ENCODE measurements at regions not wholly inside any gene's neighbourhood (a gene's known extent, or its start where the extent isn't known, plus 50 kb on each side); places are given as distances from the start of the nearest gene placed in this dataset.
"Not testable (repeated sequence)": the region's sequence is repeated elsewhere in the genome, so short reads cannot be mapped to it uniquely, and the experiment has no call there.

- DNase-seq (ENCODE audit: low read depth in 1 of 2, low spot score in 1 of 2) = no peak
These were observed 145.8 kb upstream of the ERRFI1 start for GRCh38 chr1:8171751-8172464.

GRCh38 chr1:8170059-8170835 lies 144.1 kb upstream of the ERRFI1 start:
- no peak for DNase-seq (ENCODE audit: low read depth in 1 of 2, low spot score in 1 of 2)

- DNase-seq (ENCODE audit: low read depth in 1 of 2, low spot score in 1 of 2) = no peak
These were observed 143.4 kb upstream of the ERRFI1 start for GRCh38 chr1:8169364-8170058.

- DNase-seq (ENCODE audit: low read depth in 1 of 2, low spot score in 1 of 2) = no peak
These were observed 141.8 kb upstream of the ERRFI1 start for GRCh38 chr1:8167936-8168335.

GRCh38 chr1:8166406-8166805 lies 140.3 kb upstream of the ERRFI1 start:
- DNase-seq (ENCODE audit: low read depth in 1 of 2, low spot score in 1 of 2) = no peak

GRCh38 chr1:8165595-8166360 lies 139.7 kb upstream of the ERRFI1 start:
- DNase-seq (ENCODE audit: low read depth in 1 of 2, low spot score in 1 of 2) = no peak

- DNase-seq (ENCODE audit: low read depth in 1 of 2, low spot score in 1 of 2) = no peak
These were observed 138.6 kb upstream of the ERRFI1 start for GRCh38 chr1:8164670-8165069.

- no peak for DNase-seq (ENCODE audit: low read depth in 1 of 2, low spot score in 1 of 2)
These were observed 136.9 kb upstream of the ERRFI1 start for GRCh38 chr1:8163039-8163438.

- no peak for DNase-seq (ENCODE audit: low read depth in 1 of 2, low spot score in 1 of 2)
These were observed 136.1 kb upstream of the ERRFI1 start for GRCh38 chr1:8162168-8162567.

GRCh38 chr1:8161546-8162105 lies 135.5 kb upstream of the ERRFI1 start:
- no peak for DNase-seq (ENCODE audit: low read depth in 1 of 2, low spot score in 1 of 2)

GRCh38 chr1:8159470-8160024 lies 133.4 kb upstream of the ERRFI1 start:
- no peak for DNase-seq (ENCODE audit: low read depth in 1 of 2, low spot score in 1 of 2)

GRCh38 chr1:8158995-8159394 lies 132.9 kb upstream of the ERRFI1 start:
- no peak for DNase-seq (ENCODE audit: low read depth in 1 of 2, low spot score in 1 of 2)

GRCh38 chr1:8157765-8158164 lies 131.7 kb upstream of the ERRFI1 start:
- no peak for DNase-seq (ENCODE audit: low read depth in 1 of 2, low spot score in 1 of 2)

- no peak for DNase-seq (ENCODE audit: low read depth in 1 of 2, low spot score in 1 of 2)
These were observed 129.5 kb upstream of the ERRFI1 start for GRCh38 chr1:8155528-8156186.

- DNase-seq (ENCODE audit: low read depth in 1 of 2, low spot score in 1 of 2) = no peak
These were observed 128.5 kb upstream of the ERRFI1 start for GRCh38 chr1:8154621-8155052.

- DNase-seq (ENCODE audit: low read depth in 1 of 2, low spot score in 1 of 2) = no peak
These were observed 127.9 kb upstream of the ERRFI1 start for GRCh38 chr1:8153961-8154360.

GRCh38 chr1:8152731-8153702 lies 126.9 kb upstream of the ERRFI1 start:
- DNase-seq (ENCODE audit: low read depth in 1 of 2, low spot score in 1 of 2) = no peak

- DNase-seq (ENCODE audit: low read depth in 1 of 2, low spot score in 1 of 2) = no peak
These were observed 125.5 kb upstream of the ERRFI1 start for GRCh38 chr1:8151647-8152046.

- not testable (repeated sequence) for DNase-seq (ENCODE audit: low read depth in 1 of 2, low spot score in 1 of 2)
These were observed 123.6 kb upstream of the ERRFI1 start for GRCh38 chr1:8149756-8150155.
